NB4 (cell line): ENCODE measurements at regions not wholly inside any gene's neighbourhood (a gene's known extent, or its start where the extent isn't known, plus 50 kb on each side); places are given as distances from the start of the nearest gene placed in this dataset.

ENCODE experiments used
- DNase-seq: peaks from one replicate; pipeline ENCODE4 v3.0.0; 2010; ENCODE audit warnings: low read depth
- H3K4me3 ChIP-seq: one replicate; pipeline ENCODE4 v1.5.1; 2011; ENCODE audit warnings: mild to moderate bottlenecking, low read depth, low read length, moderate library complexity
- CTCF ChIP-seq: IDR thresholded peaks from one replicate; pipeline ENCODE4 v1.5.1; 2012; ENCODE audit warnings: low read depth, low read length
- MYC ChIP-seq: IDR thresholded peaks from 2 replicates; pipeline ENCODE4 v1.6.1; 2011; ENCODE audit warnings: low read depth, low read length
- POLR2A ChIP-seq: IDR thresholded peaks from 2 replicates; pipeline ENCODE4 v1.6.1; 2011; ENCODE audit warnings: mild to moderate bottlenecking; ENCODE audit not compliant: insufficient read length; ENCODE audit errors: extremely low read depth
- TF ChIP-seq, protein P1 (sequence below): IDR thresholded peaks from 2 replicates; pipeline ENCODE4 v1.6.1; 2011; ENCODE audit warnings: low read depth, low read length

DNA sequence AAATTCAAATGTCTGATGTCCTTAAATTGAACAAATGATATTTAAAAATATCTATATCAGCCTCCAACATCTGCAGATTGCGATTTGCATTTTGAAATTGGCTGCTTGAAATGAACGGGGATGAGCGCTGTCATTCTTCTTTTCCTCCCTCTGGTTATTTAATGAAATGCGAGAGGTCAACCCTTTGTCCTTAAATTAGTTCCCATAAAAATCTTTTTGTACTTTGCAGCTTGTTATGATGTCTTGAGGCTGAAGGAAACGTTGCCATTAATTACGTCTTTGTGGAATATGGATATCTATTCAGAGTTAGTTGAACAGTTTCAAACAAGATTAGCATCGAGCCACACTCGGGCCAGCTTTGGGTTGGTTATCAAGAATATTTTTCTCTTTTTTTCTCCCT is 140.0 kb downstream of the LINC00237 start:
- DNase-seq, result no peak
- no peak overlapping the region for H3K4me3 ChIP-seq
- no peak for TF ChIP-seq CTCF
- no peak for TF ChIP-seq POLR2A
- TF ChIP-seq, protein P1, sequence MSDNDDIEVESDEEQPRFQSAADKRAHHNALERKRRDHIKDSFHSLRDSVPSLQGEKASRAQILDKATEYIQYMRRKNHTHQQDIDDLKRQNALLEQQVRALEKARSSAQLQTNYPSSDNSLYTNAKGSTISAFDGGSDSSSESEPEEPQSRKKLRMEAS, result no peak
- TF ChIP-seq MYC, result no peak

DNA sequence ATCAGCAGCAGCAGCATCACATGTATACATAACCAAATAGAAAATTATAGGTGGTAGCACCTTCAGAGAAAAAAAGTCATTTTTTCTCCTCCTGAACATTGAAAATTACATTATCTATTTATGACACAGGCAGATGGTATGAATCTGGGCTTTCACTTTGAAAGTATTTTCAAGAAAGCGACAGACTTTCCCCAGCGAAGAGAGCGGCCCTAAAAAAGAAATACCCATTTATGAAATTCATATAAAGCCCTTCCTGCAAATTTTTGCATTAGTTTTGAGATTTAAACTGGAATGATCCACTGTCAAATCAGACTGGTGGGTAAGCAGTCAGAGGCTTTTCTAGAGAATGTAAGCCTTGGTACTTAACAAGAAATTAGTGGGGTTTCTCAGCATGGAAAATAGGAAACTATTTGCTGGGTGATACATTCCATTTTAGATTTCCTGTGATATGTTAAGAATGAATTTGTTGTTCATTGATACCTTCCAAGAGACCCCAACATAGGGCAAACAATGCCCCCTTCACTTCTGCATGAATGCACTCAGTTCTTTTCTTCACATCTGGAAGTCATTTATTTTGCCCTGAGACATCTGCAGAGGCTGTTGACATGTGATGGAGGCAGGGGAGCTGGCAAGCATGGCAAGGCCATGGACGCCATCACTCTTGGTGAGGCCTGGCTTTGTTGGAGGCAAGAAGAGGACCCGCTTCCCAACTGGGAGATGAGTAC is 147.0 kb downstream of the LINC00237 start:
- no peak for DNase-seq
- H3K4me3 ChIP-seq, result no peak overlapping the region
- no peak for TF ChIP-seq CTCF
- no peak for TF ChIP-seq MYC
- TF ChIP-seq, protein P1, result no peak
- no peak for TF ChIP-seq POLR2A

DNA sequence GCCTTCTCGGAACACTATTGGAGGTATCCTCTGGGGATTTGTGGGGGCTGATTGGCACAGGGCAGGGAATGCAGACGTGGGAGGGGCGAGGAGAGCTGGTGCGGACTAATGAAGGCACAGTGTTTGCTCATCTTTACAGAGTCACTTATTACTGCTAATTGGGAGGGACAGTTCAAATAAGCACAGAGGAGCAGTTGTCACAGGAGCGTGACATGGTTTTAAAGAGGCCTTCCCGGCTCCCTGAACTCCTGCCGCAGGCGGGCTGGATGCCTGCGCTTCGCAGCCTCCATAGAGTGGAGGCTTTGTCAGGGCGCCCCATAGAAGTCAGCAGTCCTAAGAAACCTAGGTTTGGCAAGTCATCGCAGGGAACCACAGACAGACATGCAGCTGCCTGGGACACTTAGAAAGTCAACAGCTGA is 149.6 kb downstream of the LINC00237 start:
- no peak for TF ChIP-seq MYC
- TF ChIP-seq, protein P1, result no peak
- TF ChIP-seq POLR2A, result no peak
- no peak for TF ChIP-seq CTCF
- no peak for DNase-seq
- no peak overlapping the region for H3K4me3 ChIP-seq

DNA sequence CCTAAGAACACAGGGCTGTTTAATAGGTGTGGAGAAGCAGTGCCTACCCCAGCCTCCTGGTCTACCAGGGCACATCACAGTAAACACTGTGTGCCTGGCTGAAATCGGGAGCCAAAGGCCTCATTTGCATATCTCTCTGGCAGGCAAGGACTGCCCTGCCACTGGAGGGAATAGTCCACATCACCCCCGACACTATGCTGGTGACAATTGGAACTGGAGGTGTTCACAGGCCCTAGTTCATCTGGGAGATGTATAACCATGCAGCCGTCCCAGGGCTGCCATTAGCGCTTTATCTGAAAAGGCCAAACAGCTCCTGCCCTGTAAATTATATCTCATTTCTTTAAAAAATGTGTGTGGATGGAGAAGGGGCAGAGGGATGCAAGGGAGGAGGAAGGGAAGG is 150.3 kb downstream of the LINC00237 start:
- H3K4me3 ChIP-seq, result no peak overlapping the region
- TF ChIP-seq MYC (no peak), POLR2A (no peak), CTCF (no peak)
- TF ChIP-seq, protein P1, result no peak
- no peak for DNase-seq

DNA sequence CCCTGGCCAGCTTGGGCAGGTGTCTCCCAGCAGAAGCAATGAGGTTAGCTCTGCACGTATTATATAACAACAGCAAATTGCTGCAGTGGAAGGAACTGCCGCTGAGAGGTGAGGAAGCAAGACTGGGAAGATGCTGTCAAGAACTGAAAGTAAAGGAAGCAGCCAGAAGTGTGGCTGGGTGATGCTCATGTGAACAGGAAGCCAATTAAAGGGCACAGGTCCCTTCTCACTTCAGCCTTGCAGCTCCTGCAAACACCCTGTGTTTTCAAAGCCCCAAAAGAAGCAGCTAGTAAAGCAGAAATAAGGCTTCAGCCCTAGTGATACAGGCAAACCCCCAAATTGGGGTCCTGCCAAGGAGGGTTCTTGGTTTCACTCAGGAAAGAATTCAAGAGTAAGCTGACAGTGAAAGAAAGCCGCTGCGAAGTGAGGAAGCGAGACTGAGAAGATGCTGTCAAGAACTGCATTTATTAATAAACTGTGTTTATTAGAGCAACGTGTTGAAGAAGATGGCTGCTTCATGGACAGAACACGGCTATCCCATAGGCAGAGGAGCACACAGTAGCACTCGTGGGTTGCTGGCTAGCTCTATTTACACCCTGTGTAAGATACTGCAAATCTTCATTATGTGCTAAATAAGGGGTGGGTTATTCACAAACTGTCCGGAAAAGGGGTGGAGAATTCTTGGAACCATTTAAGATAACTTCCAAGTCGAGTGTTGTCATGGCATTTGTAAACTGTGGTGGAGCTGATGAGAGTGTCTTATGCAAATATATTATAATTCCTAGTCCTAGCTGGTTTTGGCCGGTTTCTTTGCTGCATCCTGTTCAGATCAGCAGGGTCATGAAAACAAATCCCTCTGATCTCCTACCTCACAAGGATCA is 152.2 kb downstream of the LINC00237 start:
- TF ChIP-seq, protein P1, result no peak
- no peak for DNase-seq
- H3K4me3 ChIP-seq, result no peak overlapping the region

- no peak overlapping the region for H3K4me3 ChIP-seq
- no peak for DNase-seq
- TF ChIP-seq POLR2A, result no peak
- TF ChIP-seq CTCF, result no peak
- TF ChIP-seq, protein P1, result no peak
- no peak for TF ChIP-seq MYC
Measured at GRCh38 chr20:20950620-20951019, 155.5 kb downstream of the LINC00237 start.
